Left ventricle myocardium inferior (tissue), 1 donor: ENCODE measurements at regions not wholly inside any gene's neighbourhood (a gene's known extent, or its start where the extent isn't known, plus 50 kb on each side); places are given as distances from the start of the nearest gene placed in this dataset.

Experiments used
- DNase-seq: peaks from one replicate; pipeline ENCODE4 v3.0.0-alpha.2; 2020
- H3K27ac ChIP-seq: fragments of 200-600 bp; replicated peaks from 2 replicates; pipeline ENCODE4 v1.8.0; 2021
- H3K27me3 ChIP-seq: fragments of 200-600 bp; 2 replicates; pipeline ENCODE4 v1.8.0; 2021; ENCODE audit warnings: low read depth
- H3K36me3 ChIP-seq: fragments of 200-600 bp; 2 replicates; pipeline ENCODE4 v1.8.0; 2021
- H3K4me1 ChIP-seq: fragments of 200-600 bp; 2 replicates; pipeline ENCODE4 v1.8.0; 2021
- H3K4me3 ChIP-seq: fragments of 200-600 bp; 2 replicates; pipeline ENCODE4 v1.8.0; 2021; ENCODE audit warnings: mild to moderate bottlenecking, moderate library complexity
- H3K9me3 ChIP-seq: fragments of 200-600 bp; replicated peaks from 2 replicates; pipeline ENCODE4 v1.8.0; 2021
- intact Hi-C: fragments of 100-400 bp; cut with micrococcal nuclease; formaldehyde crosslinking; loops from one replicate; pipeline ENCODE4 v1.11.0; 2022
- TF ChIP-seq, protein P1 (sequence below): fragments of 200-600 bp; IDR thresholded peaks from 2 replicates; pipeline ENCODE4 v1.8.0; 2021; ENCODE audit warnings: antibody characterized with exemption, mild to moderate bottlenecking, borderline replicate concordance
- donor health status: DM: no; HTN: yes; CAD: no; lungs with severe emphysema.

DNA sequence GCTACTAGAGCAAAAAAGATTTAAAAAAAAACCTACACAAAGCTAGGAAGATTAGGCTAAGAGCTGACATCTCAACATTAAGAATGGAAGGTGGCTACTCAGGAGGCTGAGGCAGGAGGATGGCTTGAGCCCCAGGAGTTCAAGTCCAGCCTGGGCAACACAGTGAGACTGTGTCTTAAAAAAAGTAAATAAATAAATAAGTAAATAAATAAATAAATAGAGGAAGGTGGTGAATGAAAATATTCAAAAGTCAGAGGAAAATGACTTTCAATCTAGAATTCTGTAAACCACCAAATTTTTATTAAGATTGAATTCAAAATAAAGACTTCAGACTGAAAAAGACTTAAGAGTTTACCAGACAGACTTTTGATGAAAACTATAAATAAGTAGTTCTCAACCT lies 50.9 kb upstream of the TMPRSS2 start:
- no peak for DNase-seq
- TF ChIP-seq, protein P1, sequence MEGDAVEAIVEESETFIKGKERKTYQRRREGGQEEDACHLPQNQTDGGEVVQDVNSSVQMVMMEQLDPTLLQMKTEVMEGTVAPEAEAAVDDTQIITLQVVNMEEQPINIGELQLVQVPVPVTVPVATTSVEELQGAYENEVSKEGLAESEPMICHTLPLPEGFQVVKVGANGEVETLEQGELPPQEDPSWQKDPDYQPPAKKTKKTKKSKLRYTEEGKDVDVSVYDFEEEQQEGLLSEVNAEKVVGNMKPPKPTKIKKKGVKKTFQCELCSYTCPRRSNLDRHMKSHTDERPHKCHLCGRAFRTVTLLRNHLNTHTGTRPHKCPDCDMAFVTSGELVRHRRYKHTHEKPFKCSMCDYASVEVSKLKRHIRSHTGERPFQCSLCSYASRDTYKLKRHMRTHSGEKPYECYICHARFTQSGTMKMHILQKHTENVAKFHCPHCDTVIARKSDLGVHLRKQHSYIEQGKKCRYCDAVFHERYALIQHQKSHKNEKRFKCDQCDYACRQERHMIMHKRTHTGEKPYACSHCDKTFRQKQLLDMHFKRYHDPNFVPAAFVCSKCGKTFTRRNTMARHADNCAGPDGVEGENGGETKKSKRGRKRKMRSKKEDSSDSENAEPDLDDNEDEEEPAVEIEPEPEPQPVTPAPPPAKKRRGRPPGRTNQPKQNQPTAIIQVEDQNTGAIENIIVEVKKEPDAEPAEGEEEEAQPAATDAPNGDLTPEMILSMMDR, result no peak
- Histone ChIP-seq H3K9me3 (no peaks in the 10 kb centered on the region), H3K27me3 (peaks cover 48% of the 10 kb centered on the region), H3K36me3 (no peaks in the 10 kb centered on the region), H3K4me3 (no peak overlapping the region), H3K4me1 (no peaks in the 10 kb centered on the region), H3K27ac (no peak overlapping the region)
- intact Hi-C loops, result no loop called here

DNA sequence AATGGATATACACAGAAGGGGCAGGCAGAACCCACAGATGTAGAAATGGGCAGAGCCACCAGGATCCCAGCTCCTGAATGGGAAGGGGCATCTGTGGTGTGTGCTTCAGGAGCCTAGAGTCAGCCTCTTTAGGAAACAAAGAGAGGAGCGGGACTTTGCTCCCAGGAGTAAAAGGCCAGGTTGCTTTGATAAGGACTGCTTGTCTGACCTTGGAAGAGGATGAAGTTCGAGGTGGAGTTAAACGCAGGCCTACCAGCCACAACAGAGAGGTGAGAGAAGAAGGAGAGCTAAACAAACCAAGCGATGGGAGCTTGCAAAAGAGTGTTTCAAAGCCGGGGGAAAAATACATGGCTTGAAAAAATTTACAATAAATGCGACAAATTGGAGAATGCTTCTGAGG lies 49.9 kb upstream of the TMPRSS2 start:
- Histone ChIP-seq H3K4me1 (no peaks in the 10 kb centered on the region), H3K4me3 (no peak overlapping the region), H3K9me3 (no peaks in the 10 kb centered on the region), H3K36me3 (no peaks in the 10 kb centered on the region), H3K27ac (no peak overlapping the region), H3K27me3 (peaks cover 39% of the 10 kb centered on the region)
- TF ChIP-seq, protein P1, result no peak
- intact Hi-C loops, result no loop called here
- DNase-seq, result no peak
